ENCODE measurements at regions not wholly inside any gene's neighbourhood (a gene's known extent, or its start where the extent isn't known, plus 50 kb on each side); places are given as distances from the start of the nearest gene placed in this dataset.

DNA sequence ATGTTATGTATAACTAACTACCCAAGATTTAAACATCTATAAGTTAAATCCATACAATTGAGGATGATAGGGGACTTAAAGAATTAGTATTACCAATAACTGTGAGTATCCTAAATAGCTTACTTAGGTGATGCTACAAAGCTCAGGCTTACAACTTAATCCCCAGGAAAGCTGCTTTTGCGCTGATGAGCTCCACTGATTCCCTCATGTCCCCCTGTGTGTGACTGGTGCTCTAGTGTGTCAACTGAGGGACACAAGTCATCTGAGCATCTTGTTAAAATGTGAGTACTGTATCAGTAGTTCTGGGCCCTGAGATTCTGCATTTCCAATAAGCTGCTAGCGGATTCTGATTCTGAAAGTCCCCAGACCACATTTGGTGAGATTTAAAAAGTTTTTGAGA lies 1458.8 kb downstream of the MRPL39 start:
- no peak overlapping the region for H3K27ac ChIP-seq
- ATAC-seq: no peak
- no peak for FAIRE-seq
- no peak overlapping the region for H3K4me3 ChIP-seq
- no peak for DNase-seq
- H3K9me3 ChIP-seq: no peaks in the 10 kb centered on the region
- WGBS, 2 donors: 88 to 90% methylated on average over 2 of the region's 2 CpGs
- intact Hi-C loops (cut with DNase I): no loop called here
- TF ChIP-seq, protein P1, sequence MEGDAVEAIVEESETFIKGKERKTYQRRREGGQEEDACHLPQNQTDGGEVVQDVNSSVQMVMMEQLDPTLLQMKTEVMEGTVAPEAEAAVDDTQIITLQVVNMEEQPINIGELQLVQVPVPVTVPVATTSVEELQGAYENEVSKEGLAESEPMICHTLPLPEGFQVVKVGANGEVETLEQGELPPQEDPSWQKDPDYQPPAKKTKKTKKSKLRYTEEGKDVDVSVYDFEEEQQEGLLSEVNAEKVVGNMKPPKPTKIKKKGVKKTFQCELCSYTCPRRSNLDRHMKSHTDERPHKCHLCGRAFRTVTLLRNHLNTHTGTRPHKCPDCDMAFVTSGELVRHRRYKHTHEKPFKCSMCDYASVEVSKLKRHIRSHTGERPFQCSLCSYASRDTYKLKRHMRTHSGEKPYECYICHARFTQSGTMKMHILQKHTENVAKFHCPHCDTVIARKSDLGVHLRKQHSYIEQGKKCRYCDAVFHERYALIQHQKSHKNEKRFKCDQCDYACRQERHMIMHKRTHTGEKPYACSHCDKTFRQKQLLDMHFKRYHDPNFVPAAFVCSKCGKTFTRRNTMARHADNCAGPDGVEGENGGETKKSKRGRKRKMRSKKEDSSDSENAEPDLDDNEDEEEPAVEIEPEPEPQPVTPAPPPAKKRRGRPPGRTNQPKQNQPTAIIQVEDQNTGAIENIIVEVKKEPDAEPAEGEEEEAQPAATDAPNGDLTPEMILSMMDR (IDR thresholded peaks at IDR 0.05): no peak
- H3K36me3 ChIP-seq: no peaks in the 10 kb centered on the region
- H3K4me1 ChIP-seq: no peaks in the 10 kb centered on the region
- peaks cover 0 to 6% (median 0%) of the 10 kb centered on the region in 4 donors for H3K27me3 ChIP-seq

DNA sequence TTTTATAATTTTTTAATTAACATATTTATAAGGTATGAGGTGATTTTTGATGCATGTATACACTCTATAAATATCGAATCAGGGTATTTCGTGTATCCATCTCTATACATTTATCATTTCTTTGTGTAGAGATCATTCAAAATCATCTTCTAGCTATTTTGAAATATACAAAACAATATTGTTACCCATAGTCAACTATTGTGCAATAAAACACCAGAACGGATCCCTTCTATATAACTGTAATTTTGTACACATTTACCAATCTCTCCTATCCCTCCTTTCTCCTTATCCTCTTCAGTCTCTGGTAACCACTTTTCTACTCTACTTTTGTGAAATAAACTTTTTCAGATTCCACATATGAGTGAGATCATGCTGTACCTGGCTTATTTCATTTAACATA lies 1459.6 kb downstream of the MRPL39 start:
- 53 to 79% methylated on average over 3 of the region's 3 CpGs for WGBS, 2 donors
- intact Hi-C loops (cut with DNase I): no loop called here
- ATAC-seq (no peak), FAIRE-seq (no peak), DNase-seq (no peak)
- Histone ChIP-seq H3K27me3 (peaks cover 0 to 6% (median 0%) of the 10 kb centered on the region in 4 donors), H3K9me3 (no peaks in the 10 kb centered on the region), H3K27ac (no peak overlapping the region), H3K4me1 (no peaks in the 10 kb centered on the region), H3K36me3 (no peaks in the 10 kb centered on the region), H3K4me3 (no peak overlapping the region)
- TF ChIP-seq, protein P1 (IDR thresholded peaks at IDR 0.05): no peak

DNA sequence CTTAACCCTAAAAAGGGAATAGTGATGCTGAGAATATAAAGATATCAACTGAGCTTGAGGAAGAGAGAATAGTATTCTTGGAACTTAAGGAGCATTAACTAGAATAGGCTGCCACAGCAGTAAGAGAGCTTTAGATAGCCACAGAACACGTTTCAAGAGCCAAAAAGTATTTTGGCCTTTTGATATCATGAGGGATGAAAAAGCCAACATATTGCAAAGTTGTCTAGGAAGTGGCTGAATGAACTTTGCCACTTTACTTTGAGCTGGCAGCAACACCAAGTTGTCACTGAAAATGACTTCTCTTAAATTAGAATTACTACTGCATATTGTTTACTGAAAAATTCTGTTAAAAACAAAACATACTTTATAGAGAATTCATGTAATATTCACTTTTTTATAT lies 1476.2 kb downstream of the MRPL39 start:
- TF ChIP-seq, protein P1 (IDR thresholded peaks at IDR 0.05): no peak
- Histone ChIP-seq H3K36me3 (no peaks in the 10 kb centered on the region), H3K4me3 (no peak overlapping the region), H3K27me3 (no peaks in the 10 kb centered on the region), H3K9me3 (no peaks in the 10 kb centered on the region), H3K27ac (no peak overlapping the region), H3K4me1 (no peaks in the 10 kb centered on the region)
- intact Hi-C loops (cut with DNase I): no loop called here
- WGBS, 2 donors: 16 to 30% methylated on average over 1 of the region's 1 CpG
- DNase-seq: no peak
- ATAC-seq: no peak
- FAIRE-seq: no peak

DNA sequence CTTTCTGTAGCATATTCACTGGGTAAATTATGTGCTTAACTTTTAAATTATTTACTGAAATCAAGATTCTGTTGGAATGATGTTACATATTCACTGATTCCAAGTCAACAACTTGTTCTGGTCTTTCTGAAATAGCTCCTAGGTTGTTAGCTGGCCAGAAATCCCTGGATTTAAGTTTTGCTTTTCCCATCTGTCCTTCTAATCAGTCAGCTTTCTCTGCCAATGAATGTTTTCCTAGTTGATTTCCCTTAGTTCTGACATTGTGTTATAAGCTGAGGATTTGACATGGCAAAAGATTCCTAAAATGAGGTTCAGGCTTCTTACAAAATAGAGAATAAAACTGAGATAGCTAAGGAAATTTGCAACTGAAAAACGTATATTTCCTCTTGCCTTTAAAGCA lies 1479.6 kb downstream of the MRPL39 start:
- Histone ChIP-seq H3K4me3 (no peak overlapping the region), H3K36me3 (no peaks in the 10 kb centered on the region), H3K27ac (no peak overlapping the region), H3K4me1 (no peaks in the 10 kb centered on the region), H3K9me3 (no peaks in the 10 kb centered on the region), H3K27me3 (no peaks in the 10 kb centered on the region)
- ATAC-seq (no peak), FAIRE-seq (no peak), DNase-seq (no peak)
- intact Hi-C loops (cut with DNase I): no loop called here
- TF ChIP-seq, protein P1 (IDR thresholded peaks at IDR 0.05): no peak
- WGBS, 2 donors: 27 to 39% methylated on average over 1 of the region's 1 CpG

DNA sequence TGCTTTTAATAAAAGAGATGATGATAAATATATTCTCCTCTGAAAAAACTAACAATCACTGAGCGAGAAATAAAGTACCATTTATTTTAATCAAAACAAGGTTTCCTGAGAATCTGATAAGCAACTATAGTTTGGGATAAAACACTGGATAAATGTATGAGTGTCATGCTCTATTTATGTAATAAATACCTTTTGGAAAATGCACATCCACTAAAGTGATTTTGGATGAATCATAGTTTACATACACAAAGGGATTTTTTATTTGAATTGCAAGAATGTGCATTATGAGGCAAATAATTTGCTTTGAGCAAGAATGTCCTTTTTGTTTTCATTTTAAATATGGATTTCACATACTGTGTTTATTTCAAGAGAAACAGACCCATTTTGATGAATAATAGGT lies 1483.5 kb downstream of the MRPL39 start:
- DNase-seq: no peak
- TF ChIP-seq, protein P1 (IDR thresholded peaks at IDR 0.05): no peak
- H3K27ac ChIP-seq: no peak overlapping the region
- no peak overlapping the region for H3K4me3 ChIP-seq
- no peaks in the 10 kb centered on the region for H3K4me1 ChIP-seq
- no peak for FAIRE-seq
- H3K36me3 ChIP-seq: no peaks in the 10 kb centered on the region
- 38 to 50% methylated on average over 1 of the region's 1 CpG for WGBS, 2 donors
- ATAC-seq: no peak
- H3K27me3 ChIP-seq: peaks cover 0 to 10% (median 3%) of the 10 kb centered on the region in 4 donors
- intact Hi-C loops (cut with DNase I): no loop called here
- H3K9me3 ChIP-seq: no peaks in the 10 kb centered on the region

Measured in pancreas (tissue), 10 donors.